ENCODE measurements at regions not wholly inside any gene's neighbourhood (a gene's known extent, or its start where the extent isn't known, plus 50 kb on each side); places are given as distances from the start of the nearest gene placed in this dataset.

DNA sequence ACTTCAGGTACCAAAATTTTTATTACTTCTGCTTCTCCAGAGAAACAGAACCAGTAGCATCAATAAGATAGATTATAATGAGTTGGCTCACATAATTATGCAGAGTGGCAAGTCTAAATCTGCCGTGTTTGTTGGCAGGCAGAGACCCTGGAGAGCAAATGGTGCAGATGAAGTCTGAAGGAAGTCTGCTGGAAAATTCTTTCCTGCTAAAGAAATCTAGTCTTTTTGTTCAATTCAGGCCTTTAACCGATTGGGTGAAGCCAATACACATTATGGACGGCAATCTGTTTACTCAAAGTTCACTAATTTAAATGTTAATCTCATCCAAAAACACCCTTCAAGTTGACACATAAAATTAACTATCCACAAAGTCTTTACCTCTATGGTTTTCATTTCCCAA, 156.0 kb downstream of the TBX22 start:
- ChIA-PET POLR2A (ENCODE audit: partially characterized antibody) (no interaction called here), CTCF (ENCODE audit: partially characterized antibody) (no interaction called here)

More for the DNA sequence above, 156.0 kb downstream of the TBX22 start:
- Histone ChIP-seq H3K9me3 (ENCODE audit: insufficient read depth in 2 of 2, low read depth in 1 of 2, low read length in 1 of 2) (no peaks in the 10 kb centered on the region), H3K4me2 (ENCODE audit: insufficient read depth in 1 of 2, low read depth in 2 of 2, low read length in 2 of 2) (no peak overlapping the region), H3K4me1 (replicated peaks in 1 of 4; ENCODE audit: control insufficient read depth in 3 of 4, insufficient read depth in 4 of 4, low read length in 3 of 4) (no peaks in the 10 kb centered on the region), H2BK120ac (replicated peaks; ENCODE audit: low read depth, low read length) (no peak overlapping the region), H3K23ac (ENCODE audit: insufficient read length) (no peak overlapping the region), H3K27ac (ENCODE audit: low read depth, low read length) (no peak overlapping the region), H2AK5ac (ENCODE audit: low read depth, low read length) (no peak overlapping the region), H3K27me3 (replicated peaks in 1 of 4; ENCODE audit: control insufficient read depth in 3 of 4, extremely low read depth in 1 of 4, insufficient read depth in 3 of 4, low read length in 3 of 4) (no peaks in the 10 kb centered on the region), H2AFZ (ENCODE audit: low read length) (no peak overlapping the region), H2BK5ac (ENCODE audit: low read depth, low read length) (no peak overlapping the region), H4K20me1 (replicated peaks in 1 of 2; ENCODE audit: control insufficient read depth in 1 of 2, insufficient read depth in 2 of 2, low read length in 2 of 2) (no peaks in the 10 kb centered on the region), H3K79me2 (ENCODE audit: control insufficient read depth in 1 of 2, insufficient read depth in 2 of 2, low read length in 2 of 2) (no peaks in the 10 kb centered on the region), H3K23me2 (ENCODE audit: low read depth, low read length) (no peaks in the 10 kb centered on the region), H3K56ac (replicated peaks; ENCODE audit: insufficient read length, low read depth, low read length) (no peak overlapping the region), H3K36me3 (ENCODE audit: control insufficient read depth in 2 of 4, insufficient read depth in 4 of 4, low read length in 3 of 4) (no peaks in the 10 kb centered on the region), H2BK12ac (ENCODE audit: low read depth, low read length) (no peak overlapping the region), H4K8ac (ENCODE audit: extremely low read depth, insufficient read depth, low read length) (no peak overlapping the region), H3K4me3 (ENCODE audit: extremely low read depth in 1 of 4, insufficient read depth in 2 of 4, low read depth in 3 of 4, low read length in 4 of 4) (no peak overlapping the region), H3K14ac (ENCODE audit: insufficient read length) (no peak overlapping the region), H3K79me1 (ENCODE audit: low read depth, low read length) (no peaks in the 10 kb centered on the region), H2BK20ac (ENCODE audit: low read length) (no peak overlapping the region), H3K18ac (ENCODE audit: extremely low read depth, low read length) (no peak overlapping the region), H4K91ac (replicated peaks; ENCODE audit: insufficient read length, low read length) (no peak overlapping the region), H3K4ac (replicated peaks; ENCODE audit: insufficient read length, low read depth, low read length) (no peak overlapping the region), H2BK15ac (ENCODE audit: low read length) (no peak overlapping the region), H4K5ac (ENCODE audit: insufficient read length, low read depth, low read length) (no peak overlapping the region), H3K9ac (replicated peaks in 1 of 4; ENCODE audit: extremely low read depth in 1 of 4, low read depth in 3 of 4, low read length in 3 of 4) (no peak overlapping the region)
- FAIRE-seq: no peak
- WGBS, 2 experiments (ENCODE audit: extremely low coverage in 1 of 2, insufficient coverage in 1 of 2, insufficient read length in 1 of 2, insufficient replicate concordance in 2 of 2, low coverage in 1 of 2, low lambda C conversion rate in 2 of 2, missing lambda C conversion rate in 1 of 2): 100% methylated on average over 3 of the region's 3 CpGs; no CpG with 5 or more reads in 1 of the 2 experiments
- no peak for TF ChIP-seq EZH2 (IDR thresholded peaks at IDR 0.05; ENCODE audit: low read depth, low read length, severe bottlenecking)
- no peak for TF ChIP-seq SAP30 (IDR thresholded peaks at IDR 0.05; ENCODE audit: insufficient read depth, insufficient replicate concordance, low read length)
- no peak for TF ChIP-seq CBX8 (IDR thresholded peaks at IDR 0.05; ENCODE audit: borderline replicate concordance, low read depth, low read length)
- TF ChIP-seq ASH2L (IDR thresholded peaks at IDR 0.05; ENCODE audit: low read length): no peak
- no peak for TF ChIP-seq SP2 (IDR thresholded peaks at IDR 0.05; ENCODE audit: low read length)
- TF ChIP-seq TCF12 (IDR thresholded peaks at IDR 0.05; ENCODE audit: low read depth, low read length): no peak
- TF ChIP-seq ZNF274 (IDR thresholded peaks at IDR 0.05; ENCODE audit: borderline replicate concordance, extremely low read depth, low read length): no peak
- DNase-seq (ENCODE audit: low read depth in 1 of 2, low spot score in 2 of 2): no peak
